Activated naive CD4-positive, alpha-beta T cell treated with anti-CD3 and anti-CD28 coated beads, Interleukin-2, amount 50 U/mL, for 72 hours (primary cell): ENCODE measurements at regions not wholly inside any gene's neighbourhood (a gene's known extent, or its start where the extent isn't known, plus 50 kb on each side); places are given as distances from the start of the nearest gene placed in this dataset.
A peak's percentile ranks its signal among the peaks of the same experiment; 100 is the strongest.
"Not testable (repeated sequence)": the region's sequence is repeated elsewhere in the genome, so short reads cannot be mapped to it uniquely, and the experiment has no call there.

Source experiments
- ATAC-seq, 2 donors: fragments of 150-1000 bp; cut with Tn5 transposase; 2 replicates each; pipeline ENCODE4 v1.10.0; 2021; ENCODE audit warnings: mild to moderate bottlenecking in 2 of 2, moderate library complexity in 2 of 2
- DNase-seq, 2 donors: peaks; one replicate each; pipeline ENCODE4 v3.0.0; 2021 to 2022; ENCODE audit warnings: low spot score in 2 of 2
- H3K27ac Mint-ChIP-seq, 2 donors: one replicate each; pipeline ENCODE4 v1.8.0; 2022; ENCODE audit warnings: mild to moderate bottlenecking in 2 of 2, mixed read lengths in 2 of 2
- H3K36me3 Mint-ChIP-seq, 2 donors: one replicate each; pipeline ENCODE4 v1.8.0; 2022; ENCODE audit warnings: mixed read lengths in 2 of 2
- H3K9me3 Mint-ChIP-seq, 2 donors: one replicate each; pipeline ENCODE4 v1.8.0; 2022; ENCODE audit warnings: mixed read lengths in 2 of 2

GRCh38 chr4:128544272-128544671 is 256.7 kb upstream of the PGRMC2 start:
- ATAC-seq: no peak
- Mint-ChIP-seq H3K27ac (no peak overlapping the region), H3K36me3 (no peaks in the 10 kb centered on the region), H3K9me3 (no peaks in the 10 kb centered on the region)
- no peak for DNase-seq

- Mint-ChIP-seq H3K9me3 (no peaks in the 10 kb centered on the region), H3K27ac (no peak overlapping the region), H3K36me3 (no peaks in the 10 kb centered on the region)
- no peak for ATAC-seq
- DNase-seq: no peak
Measured at GRCh38 chr4:128543696-128544095, 256.1 kb upstream of the PGRMC2 start.

GRCh38 chr4:128542047-128542446 is 254.4 kb upstream of the PGRMC2 start:
- no peaks in the 10 kb centered on the region for H3K9me3 Mint-ChIP-seq

GRCh38 chr4:128540122-128540521 is 252.5 kb upstream of the PGRMC2 start:
- Mint-ChIP-seq H3K27ac (no peak overlapping the region), H3K9me3 (no peaks in the 10 kb centered on the region), H3K36me3 (no peaks in the 10 kb centered on the region)
- ATAC-seq: no peak
- no peak for DNase-seq

More at GRCh38 chr4:128542047-128542446, 254.4 kb upstream of the PGRMC2 start:
- Mint-ChIP-seq H3K36me3 (no peaks in the 10 kb centered on the region), H3K27ac (no peak overlapping the region)
- ATAC-seq (no peak), DNase-seq (no peak)

- Mint-ChIP-seq H3K36me3 (no peaks in the 10 kb centered on the region), H3K27ac (no peak overlapping the region), H3K9me3 (no peaks in the 10 kb centered on the region)
- DNase-seq (no peak), ATAC-seq (no peak)
Measured at GRCh38 chr4:128538111-128538882, 250.7 kb upstream of the PGRMC2 start.

GRCh38 chr4:128536746-128537145 is 249.1 kb upstream of the PGRMC2 start:
- H3K9me3 Mint-ChIP-seq: no peaks in the 10 kb centered on the region
- DNase-seq (no peak), ATAC-seq (no peak)
- no peaks in the 10 kb centered on the region for H3K36me3 Mint-ChIP-seq
- H3K27ac Mint-ChIP-seq: no peak overlapping the region

GRCh38 chr4:128535510-128535909 is 247.9 kb upstream of the PGRMC2 start:
- H3K27ac Mint-ChIP-seq, H3K36me3 Mint-ChIP-seq, ATAC-seq, DNase-seq, H3K9me3 Mint-ChIP-seq: not testable (repeated sequence)

GRCh38 chr4:128528793-128529553 is 241.4 kb upstream of the PGRMC2 start:
- ATAC-seq: no peak
- H3K27ac Mint-ChIP-seq: no peak overlapping the region
- no peaks in the 10 kb centered on the region for H3K9me3 Mint-ChIP-seq
- no peaks in the 10 kb centered on the region for H3K36me3 Mint-ChIP-seq
- no peak for DNase-seq

- H3K36me3 Mint-ChIP-seq: no peaks in the 10 kb centered on the region
- H3K27ac Mint-ChIP-seq: no peak overlapping the region
- no peak for DNase-seq
- no peaks in the 10 kb centered on the region for H3K9me3 Mint-ChIP-seq
- ATAC-seq: no peak
Measured at GRCh38 chr4:128527946-128528576, 240.4 kb upstream of the PGRMC2 start.

- Mint-ChIP-seq H3K27ac (no peak overlapping the region), H3K9me3 (no peaks in the 10 kb centered on the region), H3K36me3 (no peaks in the 10 kb centered on the region)
- DNase-seq: no peak
- ATAC-seq: no peak
Measured at GRCh38 chr4:128527351-128527750, 239.7 kb upstream of the PGRMC2 start.

- no peak overlapping the region for H3K27ac Mint-ChIP-seq
- no peak for DNase-seq
- no peak for ATAC-seq
- no peaks in the 10 kb centered on the region for H3K36me3 Mint-ChIP-seq
- no peaks in the 10 kb centered on the region for H3K9me3 Mint-ChIP-seq
Measured at GRCh38 chr4:128525992-128526630, 238.5 kb upstream of the PGRMC2 start.

GRCh38 chr4:128525387-128525786 is 237.8 kb upstream of the PGRMC2 start:
- Mint-ChIP-seq H3K27ac (peak overlapping the region in 1 of 2 donors; percentile 28), H3K36me3 (no peaks in the 10 kb centered on the region), H3K9me3 (no peaks in the 10 kb centered on the region)
- peak; percentile 48 to 55 for ATAC-seq
- no peak for DNase-seq

GRCh38 chr4:128524311-128524710 is 236.7 kb upstream of the PGRMC2 start:
- H3K36me3 Mint-ChIP-seq: no peaks in the 10 kb centered on the region

GRCh38 chr4:128521648-128522111 is 234.1 kb upstream of the PGRMC2 start:
- H3K36me3 Mint-ChIP-seq: no peaks in the 10 kb centered on the region
- DNase-seq (no peak), ATAC-seq (no peak)
- H3K27ac Mint-ChIP-seq: no peak overlapping the region
- H3K9me3 Mint-ChIP-seq: no peaks in the 10 kb centered on the region

More at GRCh38 chr4:128524311-128524710, 236.7 kb upstream of the PGRMC2 start:
- DNase-seq (no peak), ATAC-seq (no peak)
- no peaks in the 10 kb centered on the region for H3K9me3 Mint-ChIP-seq
- H3K27ac Mint-ChIP-seq: no peak overlapping the region

- DNase-seq: no peak
- no peak for ATAC-seq
- Mint-ChIP-seq H3K9me3 (no peaks in the 10 kb centered on the region), H3K27ac (no peak overlapping the region), H3K36me3 (no peaks in the 10 kb centered on the region)
Measured at GRCh38 chr4:128521156-128521555, 233.5 kb upstream of the PGRMC2 start.

GRCh38 chr4:128519163-128519830 is 231.7 kb upstream of the PGRMC2 start:
- H3K27ac Mint-ChIP-seq: no peak overlapping the region
- H3K9me3 Mint-ChIP-seq: peaks cover 4 to 5% of the 10 kb centered on the region in 2 donors
- peaks cover 5 to 6% of the 10 kb centered on the region in 2 donors for H3K36me3 Mint-ChIP-seq
- ATAC-seq (no peak), DNase-seq (no peak)
